Lung (tissue), 11 donors: ENCODE measurements at regions not wholly inside any gene's neighbourhood (a gene's known extent, or its start where the extent isn't known, plus 50 kb on each side); places are given as distances from the start of the nearest gene placed in this dataset.

ENCODE experiments used
- ATAC-seq: fragments of 200-7000 bp; cut with Tn5 transposase; one replicate; pipeline ENCODE4 v1.9.1; 2020; ENCODE audit warnings: moderate number of reproducible peaks; ENCODE audit not compliant: insufficient read depth, low FRiP score
- DNase-seq, 3 donors: peaks; one replicate each; pipeline ENCODE4 v3.0.0-alpha.2; 2013 to 2017
- H3K27ac ChIP-seq, 2 donors: one replicate each; pipeline ENCODE4 v1.5.1; 2013; ENCODE audit warnings: mild to moderate bottlenecking in 2 of 2, moderate library complexity in 2 of 2, control low read depth in 1 of 2, inconsistent platforms in 1 of 2, low read depth in 1 of 2, low read length in 1 of 2
- H3K27me3 ChIP-seq, 3 donors: one replicate each; pipeline ENCODE4 v1.5.1; 2013; ENCODE audit warnings: low read length in 2 of 3; ENCODE audit not compliant: control insufficient read depth in 3 of 3, insufficient read depth in 3 of 3
- H3K36me3 ChIP-seq, 4 donors: one replicate each; pipeline ENCODE4 v1.5.1; 2013; ENCODE audit warnings: low read length in 4 of 4, mild to moderate bottlenecking in 1 of 4, moderate library complexity in 1 of 4; ENCODE audit not compliant: control insufficient read depth in 4 of 4, insufficient read depth in 4 of 4
- H3K4me1 ChIP-seq, 5 donors: one replicate each; pipeline ENCODE4 v1.5.1; 2013; ENCODE audit warnings: low read length in 5 of 5, mild to moderate bottlenecking in 2 of 5, moderate library complexity in 1 of 5; ENCODE audit not compliant: control insufficient read depth in 5 of 5, insufficient read depth in 5 of 5
- H3K4me3 ChIP-seq: one replicate; pipeline ENCODE4 v1.5.1; 2013; ENCODE audit warnings: mild to moderate bottlenecking, control low read depth, moderate library complexity
- H3K9ac ChIP-seq, 2 donors: one replicate each; pipeline ENCODE4 v1.5.1; 2013; ENCODE audit warnings: low read length in 2 of 2, control low read depth in 1 of 2; ENCODE audit not compliant: insufficient read depth in 1 of 2
- H3K9me3 ChIP-seq, 4 donors: one replicate each; pipeline ENCODE4 v1.5.1; 2013; ENCODE audit warnings: low read length in 3 of 4, mild to moderate bottlenecking in 1 of 4, moderate library complexity in 1 of 4; ENCODE audit not compliant: control insufficient read depth in 4 of 4, insufficient read depth in 3 of 4
- CTCF ChIP-seq: IDR thresholded peaks from 2 replicates; pipeline ENCODE4 v1.5.1; 2012; ENCODE audit warnings: mild to moderate bottlenecking; ENCODE audit errors: control extremely low read depth, extremely low read depth
- WGBS, 2 donors: extraction: QIAGEN DNeasy Blood & Tissue Kit; methylation state at CpG; one replicate each; pipeline ENCODE4 v1.1.7; 2013; 5-methylcytosine and 5-hydroxymethylcytosine counted together
- donor health status: control.
- donor health status: control.
- donor health status: Bipolar disorder and iron deficiency.
- donor health status: healthy.
- donor health status: DM: yes; HTN: yes; CAD: no.

DNA sequence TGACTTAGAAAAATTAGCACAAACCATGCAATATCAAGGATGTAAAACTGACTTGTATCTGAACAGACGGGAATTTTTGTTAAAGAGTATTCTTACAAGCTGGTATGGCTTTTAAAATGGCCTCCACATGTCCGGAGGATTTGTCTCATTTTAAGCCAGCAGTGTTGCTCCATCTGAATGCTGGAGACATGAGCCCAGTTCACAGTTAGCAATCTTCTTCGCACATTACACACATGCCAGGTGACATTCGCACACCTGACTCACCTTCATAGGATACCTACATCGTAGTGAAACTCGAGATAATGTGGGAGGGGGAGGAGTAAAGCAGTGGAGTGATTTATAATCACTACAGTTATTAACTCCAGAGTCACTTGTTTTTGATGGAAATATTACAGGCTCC, 231.8 kb upstream of the RBBP8 start:
- Histone ChIP-seq H3K27ac (no peak overlapping the region), H3K9ac (no peak overlapping the region), H3K36me3 (no peaks in the 10 kb centered on the region), H3K4me3 (no peak overlapping the region), H3K4me1 (peaks cover 0 to 33% (median 2%) of the 10 kb centered on the region in 5 donors), H3K27me3 (no peaks in the 10 kb centered on the region), H3K9me3 (no peaks in the 10 kb centered on the region)
- DNase-seq (no peak), ATAC-seq (no peak)
- WGBS, 2 donors = 76 to 82% methylated on average over 6 of the region's 6 CpGs
- TF ChIP-seq CTCF = no peak

DNA sequence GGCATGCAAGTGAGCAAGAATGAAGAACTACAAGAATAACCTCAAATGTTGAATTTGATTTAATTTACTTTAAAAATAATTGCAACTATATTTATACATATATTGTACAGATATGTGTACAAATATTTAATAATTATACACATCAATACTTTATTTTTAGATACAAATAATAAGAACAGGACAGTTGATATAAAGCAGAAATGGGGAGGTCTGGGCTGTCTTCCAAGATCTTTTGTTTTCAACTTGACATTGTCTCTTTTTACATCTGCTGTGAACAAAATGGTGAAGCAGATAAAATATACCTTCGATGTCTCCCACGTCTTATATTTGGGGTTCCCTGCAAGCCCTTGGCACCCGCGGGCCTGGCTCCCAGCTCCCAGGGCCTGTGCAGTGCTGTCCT, 231.3 kb upstream of the RBBP8 start:
- no peak overlapping the region for H3K9ac ChIP-seq
- H3K4me1 ChIP-seq = peaks cover 0 to 31% (median 0%) of the 10 kb centered on the region in 5 donors
- TF ChIP-seq CTCF = no peak
- H3K27ac ChIP-seq = no peak overlapping the region
- no peaks in the 10 kb centered on the region for H3K27me3 ChIP-seq
- ATAC-seq (no peak), DNase-seq (no peak)
- no peak overlapping the region for H3K4me3 ChIP-seq
- no peaks in the 10 kb centered on the region for H3K9me3 ChIP-seq
- H3K36me3 ChIP-seq = no peaks in the 10 kb centered on the region
- WGBS, 2 donors = 63 to 73% methylated on average over 4 of the region's 4 CpGs

DNA sequence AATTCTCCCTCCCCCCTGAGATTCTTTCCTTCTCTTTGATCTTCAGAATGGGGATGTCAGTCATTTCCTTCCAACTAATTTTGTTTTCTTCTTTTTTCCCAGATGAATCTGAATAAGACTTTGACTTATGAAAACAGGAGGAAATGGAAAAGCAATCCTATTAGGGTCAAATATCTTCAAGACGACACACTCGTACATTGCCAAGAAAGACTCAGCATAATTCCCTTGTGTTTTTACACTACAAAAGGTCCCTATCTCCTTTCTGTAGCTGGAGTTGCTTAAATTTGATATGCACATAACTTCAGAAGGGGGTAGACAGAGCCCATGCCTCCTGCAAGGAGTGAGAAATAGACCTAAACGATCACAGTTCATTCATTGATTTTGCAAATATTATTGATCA, 230.3 kb upstream of the RBBP8 start:
- DNase-seq (peak in 1 of 3 donors; percentile 57), ATAC-seq (no peak)
- Histone ChIP-seq H3K27me3 (no peaks in the 10 kb centered on the region), H3K27ac (no peak overlapping the region), H3K9me3 (no peaks in the 10 kb centered on the region), H3K9ac (no peak overlapping the region), H3K4me3 (no peak overlapping the region), H3K4me1 (peaks cover 0 to 31% (median 2%) of the 10 kb centered on the region in 5 donors), H3K36me3 (no peaks in the 10 kb centered on the region)
- 60 to 78% methylated on average over 3 of the region's 3 CpGs for WGBS, 2 donors
- no peak for TF ChIP-seq CTCF

GRCh38 chr18:22703883-22704585, 229.1 kb upstream of the RBBP8 start:
- DNase-seq = peak; percentile 24 to 75 (median 73)
- H3K36me3 ChIP-seq = no peaks in the 10 kb centered on the region
- 43 to 50% methylated on average over 9 of the region's 9 CpGs for WGBS, 2 donors
- H3K4me1 ChIP-seq = peaks cover 0 to 31% (median 2%) of the 10 kb centered on the region in 5 donors
- H3K27me3 ChIP-seq = no peaks in the 10 kb centered on the region
- H3K9ac ChIP-seq = no peak overlapping the region
- H3K9me3 ChIP-seq = no peaks in the 10 kb centered on the region
- ATAC-seq = peak; percentile 70
- no peak overlapping the region for H3K4me3 ChIP-seq
- TF ChIP-seq CTCF = peak; percentile 47
- no peak overlapping the region for H3K27ac ChIP-seq
